Umbilical cord (tissue), 1 donor: ENCODE measurements at regions not wholly inside any gene's neighbourhood (a gene's known extent, or its start where the extent isn't known, plus 50 kb on each side); places are given as distances from the start of the nearest gene placed in this dataset.

Experiments used
- DNase-seq: peaks from one replicate; pipeline ENCODE4 v3.0.0-alpha.2; 2015; ENCODE audit warnings: low spot score

GRCh38 chr6:106918115-106918514, 56.4 kb downstream of the CD24 start:
- DNase-seq: no peak

- DNase-seq: no peak
These were observed 57.6 kb downstream of the CD24 start for GRCh38 chr6:106916891-106917290.

GRCh38 chr6:106913676-106914280, 60.8 kb downstream of the CD24 start:
- peak; percentile 8 for DNase-seq

GRCh38 chr6:106913111-106913510, 61.4 kb downstream of the CD24 start:
- DNase-seq: peak; percentile 59

- no peak for DNase-seq
These were observed 62.4 kb downstream of the CD24 start for GRCh38 chr6:106912091-106912490.

- no peak for DNase-seq
These were observed 63.3 kb downstream of the CD24 start for GRCh38 chr6:106910999-106911949.

GRCh38 chr6:106908386-106908840, 66.1 kb downstream of the CD24 start:
- DNase-seq: no peak

- DNase-seq: no peak
These were observed 66.8 kb downstream of the CD24 start for GRCh38 chr6:106907754-106908153.

- no peak for DNase-seq
These were observed 68.3 kb downstream of the CD24 start for GRCh38 chr6:106906232-106906631.

GRCh38 chr6:106903299-106903698, 71.2 kb downstream of the CD24 start:
- DNase-seq: no peak

GRCh38 chr6:106901062-106901461, 73.5 kb downstream of the CD24 start:
- DNase-seq: no peak

GRCh38 chr6:106899697-106900096, 74.8 kb downstream of the CD24 start:
- DNase-seq: no peak

- no peak for DNase-seq
These were observed 76.9 kb downstream of the CD24 start for GRCh38 chr6:106897580-106897979.

GRCh38 chr6:106895703-106896040, 78.9 kb downstream of the CD24 start:
- no peak for DNase-seq

- no peak for DNase-seq
These were observed 79.4 kb downstream of the CD24 start for GRCh38 chr6:106894978-106895702.

GRCh38 chr6:106892186-106892585, 82.3 kb downstream of the CD24 start:
- no peak for DNase-seq

GRCh38 chr6:106890447-106890846, 84.1 kb downstream of the CD24 start:
- DNase-seq: no peak

- DNase-seq: no peak
These were observed 84.8 kb downstream of the CD24 start for GRCh38 chr6:106889692-106890091.

- peak; percentile 23 for DNase-seq
These were observed 87.4 kb downstream of the CD24 start for GRCh38 chr6:106886922-106887797.

- no peak for DNase-seq
These were observed 88.3 kb downstream of the CD24 start for GRCh38 chr6:106886081-106886843.

- no peak for DNase-seq
These were observed 88.8 kb downstream of the CD24 start for GRCh38 chr6:106885679-106886078.
